Caco-2 (cell line): ENCODE measurements at regions not wholly inside any gene's neighbourhood (a gene's known extent, or its start where the extent isn't known, plus 50 kb on each side); places are given as distances from the start of the nearest gene placed in this dataset.
"Not testable (repeated sequence)": the region's sequence is repeated elsewhere in the genome, so short reads cannot be mapped to it uniquely, and the experiment has no call there.

Experiments
- BruUV-seq: library from RNA; stranded (reverse); fragments of 400-500 nt; replicated peaks from 2 replicates; lab custom pipeline; 2021; lab: Mats Ljungman, UMichigan
- CTCF ChIA-PET: fragments of 300-600 bp; sonication (Branson Sonifier 250); formaldehyde crosslinking; loops from one replicate; lab custom pipeline; 2022; ENCODE audit warnings: antibody characterized with exemption; lab: Charles Lee
- POLR2A ChIA-PET: fragments of 300-600 bp; sonication (Branson Sonifier 250); formaldehyde crosslinking; loops from one replicate; lab custom pipeline; 2022; ENCODE audit warnings: antibody characterized with exemption; lab: Charles Lee
- DNase-seq, 2 experiments: peaks; one replicate each; pipeline versions ENCODE4 v3.0.0 to v3.0.0-alpha.2; 2020 to 2022
- H3K27me3 ChIP-seq: replicated peaks from 2 replicates; pipeline ENCODE4 v1.6.0; 2011; ENCODE audit warnings: low read length; ENCODE audit not compliant: control insufficient read depth, insufficient read depth
- H3K36me3 ChIP-seq: 2 replicates; pipeline ENCODE4 v1.5.1; 2011; ENCODE audit warnings: low read length; ENCODE audit not compliant: control insufficient read depth, insufficient read depth
- H3K4me1 ChIP-seq: fragments of 250-450 bp; sonication (Bioruptor Pico); 2 replicates; pipeline ENCODE4 v1.5.1; 2020; ENCODE audit warnings: mild to moderate bottlenecking
- H3K4me3 ChIP-seq: 2 replicates; pipeline ENCODE4 v1.5.1; 2011; ENCODE audit warnings: low read depth, mild to moderate bottlenecking, control low read depth, low read length
- H3K9me3 ChIP-seq: fragments of 250-450 bp; sonication (Bioruptor Pico); 2 replicates; pipeline ENCODE4 v1.5.1; 2020; ENCODE audit warnings: mild to moderate bottlenecking, moderate library complexity
- H3K27ac Mint-ChIP-seq: one replicate; pipeline ENCODE4 v1.8.0; 2022; ENCODE audit warnings: mixed read lengths; ENCODE audit not compliant: unreplicated experiment
- H3K27me3 Mint-ChIP-seq: one replicate; pipeline ENCODE4 v1.8.0; 2022; ENCODE audit warnings: mixed read lengths; ENCODE audit not compliant: insufficient read depth, unreplicated experiment
- H3K36me3 Mint-ChIP-seq: one replicate; pipeline ENCODE4 v1.8.0; 2022; ENCODE audit warnings: mild to moderate bottlenecking, mixed read lengths; ENCODE audit not compliant: insufficient read depth, unreplicated experiment
- H3K4me1 Mint-ChIP-seq: one replicate; pipeline ENCODE4 v1.8.0; 2022; ENCODE audit warnings: low read depth, mixed read lengths; ENCODE audit not compliant: unreplicated experiment
- H3K4me3 Mint-ChIP-seq: one replicate; pipeline ENCODE4 v1.8.0; 2022; ENCODE audit warnings: mild to moderate bottlenecking, moderate library complexity, mixed read lengths; ENCODE audit not compliant: unreplicated experiment
- H3K9me3 Mint-ChIP-seq: one replicate; pipeline ENCODE4 v1.8.0; 2022; ENCODE audit warnings: mixed read lengths; ENCODE audit not compliant: unreplicated experiment
- CTCF ChIP-seq, 2 experiments: fragments of 200-600 bp in 1 of 2; IDR thresholded peaks; 1 replicate in 1 of 2; 2 replicates in 1 of 2; pipeline versions ENCODE4 v1.5.1 to v1.8.0; 2011 to 2022; ENCODE audit warnings: antibody characterized with exemption in 1 of 2, control low read depth in 1 of 2, inconsistent platforms in 1 of 2, low read depth in 1 of 2, low read length in 1 of 2, mild to moderate bottlenecking in 1 of 2, moderate library complexity in 1 of 2; ENCODE audit not compliant: insufficient read depth in 1 of 2, severe bottlenecking in 1 of 2, unreplicated experiment in 1 of 2
- intact Hi-C: fragments of 100-400 bp; cut with micrococcal nuclease; formaldehyde crosslinking; loops from one replicate; pipeline ENCODE4 v1.10.0; 2022; ENCODE audit not compliant: unreplicated experiment

DNA sequence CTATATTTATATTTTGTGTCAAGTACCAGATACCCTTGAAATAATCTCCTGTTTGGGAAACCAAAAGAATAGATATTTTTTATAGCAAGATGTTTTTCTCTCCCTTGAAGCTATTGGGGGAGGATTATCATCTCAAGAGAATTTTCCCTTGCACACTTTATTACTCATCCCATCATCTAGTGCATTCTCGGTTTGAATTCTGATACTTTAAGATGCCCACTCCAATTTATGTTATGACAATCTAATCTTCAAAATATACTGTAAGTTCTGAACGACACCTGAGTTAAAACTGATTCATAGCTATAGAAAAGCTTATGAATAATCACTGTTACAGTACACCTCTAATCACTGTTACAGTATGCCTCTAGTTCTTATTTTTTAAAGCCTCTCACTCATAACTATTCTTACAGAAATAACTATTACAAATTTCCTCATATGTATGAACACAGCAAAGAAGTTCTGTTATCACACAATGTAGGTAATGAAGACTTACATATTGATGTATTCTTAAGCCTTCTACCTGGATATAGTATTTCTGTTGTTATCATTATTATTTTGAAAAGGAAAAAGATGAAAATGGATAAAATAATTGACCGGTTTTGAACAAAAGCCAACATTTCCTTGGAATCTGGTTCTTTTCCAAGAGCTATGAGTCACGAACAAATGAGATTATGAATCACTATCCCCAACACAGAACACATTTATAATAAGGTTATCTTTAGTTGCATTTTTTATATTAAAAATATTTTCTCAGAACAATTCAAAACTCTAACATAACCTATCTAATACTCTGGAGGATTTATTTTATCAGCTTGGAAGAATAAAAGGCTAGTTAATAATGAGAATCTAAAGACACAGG is 72.3 kb upstream of the FAM13C start:
- Histone ChIP-seq H3K9me3 (no peaks in the 10 kb centered on the region), H3K4me1 (no peaks in the 10 kb centered on the region), H3K36me3 (no peaks in the 10 kb centered on the region), H3K4me3 (no peak overlapping the region), H3K27me3 (no peaks in the 10 kb centered on the region; the same call in 1 of the 2 replicates)
- Mint-ChIP-seq H3K36me3 (no peaks in the 10 kb centered on the region), H3K4me3 (no peak overlapping the region), H3K4me1 (no peaks in the 10 kb centered on the region), H3K9me3 (no peaks in the 10 kb centered on the region), H3K27ac (no peak overlapping the region), H3K27me3 (peaks cover 36% of the 10 kb centered on the region)
- intact Hi-C loops = no loop called here
- TF ChIP-seq CTCF (IDR thresholded peaks at IDR 0.05; ENCODE audit: insufficient read depth in 1 of 2, low read depth in 1 of 2, low read length in 1 of 2, severe bottlenecking in 1 of 2, unreplicated experiment in 1 of 2) = no peak
- POLR2A ChIA-PET = no interaction called here
- DNase-seq = no peak
- no TSS peak for BruUV-seq
- CTCF ChIA-PET = no interaction called here

GRCh38 chr10:59433720-59434428 is 71.5 kb upstream of the FAM13C start:
- Histone ChIP-seq H3K27me3 (no peaks in the 10 kb centered on the region; the same call in 1 of the 2 replicates), H3K9me3 (no peaks in the 10 kb centered on the region), H3K4me3 (no peak overlapping the region), H3K36me3 (no peaks in the 10 kb centered on the region), H3K4me1 (no peaks in the 10 kb centered on the region)
- no peak for DNase-seq
- no peaks in the 10 kb centered on the region for H3K36me3 Mint-ChIP-seq
- H3K4me3 Mint-ChIP-seq = no peak overlapping the region
- no peaks in the 10 kb centered on the region for H3K4me1 Mint-ChIP-seq
- BruUV-seq = no TSS peak
- ChIA-PET POLR2A (no interaction called here), CTCF (no interaction called here)
- intact Hi-C loops = no loop called here
- no peak overlapping the region for H3K27ac Mint-ChIP-seq
- no peak for TF ChIP-seq CTCF (IDR thresholded peaks at IDR 0.05; ENCODE audit: insufficient read depth in 1 of 2, low read depth in 1 of 2, low read length in 1 of 2, severe bottlenecking in 1 of 2, unreplicated experiment in 1 of 2)
- H3K9me3 Mint-ChIP-seq = no peaks in the 10 kb centered on the region
- peaks cover 34% of the 10 kb centered on the region for H3K27me3 Mint-ChIP-seq

DNA sequence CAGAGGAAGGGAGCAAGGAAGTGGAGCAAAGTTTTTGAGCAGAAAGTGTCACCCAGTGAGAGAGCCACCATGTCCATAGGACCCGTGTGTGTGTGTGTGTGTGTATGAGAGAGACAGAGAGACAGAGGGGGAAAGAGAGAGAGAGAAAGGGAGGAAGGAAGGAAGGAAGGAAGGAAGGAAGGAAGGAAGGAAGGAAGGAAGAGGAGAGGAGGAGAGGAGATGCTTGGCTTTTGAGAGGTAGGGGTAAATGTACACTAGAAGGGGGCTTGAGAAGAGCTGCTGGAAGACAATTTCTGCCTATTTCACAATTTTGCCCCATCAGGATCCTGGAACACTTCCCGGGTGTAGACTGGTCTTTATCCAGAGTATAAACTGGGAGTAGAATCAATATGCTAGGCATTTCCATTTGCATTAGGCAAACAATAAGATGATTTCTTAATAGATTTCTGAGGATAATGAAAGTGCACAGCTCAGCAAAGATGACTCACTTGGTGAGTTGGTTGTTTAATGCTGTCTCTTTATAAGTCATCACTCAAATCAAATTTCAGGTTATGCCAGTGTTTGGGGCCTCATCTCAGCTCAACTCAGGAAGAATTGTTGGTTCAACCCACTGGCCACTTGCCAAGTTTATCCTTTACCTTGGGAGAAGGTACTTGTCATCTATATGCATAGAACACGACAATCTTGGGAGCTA is 70.0 kb upstream of the FAM13C start:
- no peaks in the 10 kb centered on the region; the same call in 1 of the 2 replicates for H3K27me3 ChIP-seq
- H3K4me1 ChIP-seq = no peaks in the 10 kb centered on the region
- CTCF ChIA-PET = no interaction called here
- POLR2A ChIA-PET = no interaction called here
- no peaks in the 10 kb centered on the region for H3K9me3 ChIP-seq
- Mint-ChIP-seq H3K4me1 (no peaks in the 10 kb centered on the region), H3K27ac (no peak overlapping the region), H3K36me3 (no peaks in the 10 kb centered on the region), H3K4me3 (no peak overlapping the region), H3K9me3 (no peaks in the 10 kb centered on the region), H3K27me3 (peaks cover 36% of the 10 kb centered on the region)
- no peak overlapping the region for H3K4me3 ChIP-seq
- no peaks in the 10 kb centered on the region for H3K36me3 ChIP-seq
- BruUV-seq = no TSS peak
- DNase-seq = no peak
- intact Hi-C loops = no loop called here
- TF ChIP-seq CTCF (IDR thresholded peaks at IDR 0.05; ENCODE audit: insufficient read depth in 1 of 2, low read depth in 1 of 2, low read length in 1 of 2, severe bottlenecking in 1 of 2, unreplicated experiment in 1 of 2) = no peak

- H3K9me3 ChIP-seq, H3K4me1 Mint-ChIP-seq, H3K9me3 Mint-ChIP-seq, H3K4me1 ChIP-seq, H3K27me3 ChIP-seq, intact Hi-C loops, H3K27ac Mint-ChIP-seq, H3K36me3 Mint-ChIP-seq, H3K36me3 ChIP-seq, BruUV-seq, H3K4me3 Mint-ChIP-seq, H3K4me3 ChIP-seq: not testable (repeated sequence)
- peak; percentile 13 to 37 for DNase-seq
- H3K27me3 Mint-ChIP-seq = peaks cover 22% of the 10 kb centered on the region
- CTCF ChIA-PET = interaction anchor here (1.1 kb wide), 1 partner anchor 42 kb away, joined by 3 read pairs; no protein-coding TSS in a partner anchor
- POLR2A ChIA-PET = interaction anchor here (0.7 kb wide), 1 partner anchor 155 kb away, joined by 5 read pairs; no protein-coding TSS in a partner anchor
Measured at GRCh38 chr10:59413795-59414194, 51.4 kb upstream of the FAM13C start.
